ENCODE measurements at regions not wholly inside any gene's neighbourhood (a gene's known extent, or its start where the extent isn't known, plus 50 kb on each side); places are given as distances from the start of the nearest gene placed in this dataset.

- no peak for DNase-seq (ENCODE audit: low read depth in 2 of 2)
These were observed 319.7 kb downstream of the UACA start for GRCh38 chr15:70443486-70444273.

DNA sequence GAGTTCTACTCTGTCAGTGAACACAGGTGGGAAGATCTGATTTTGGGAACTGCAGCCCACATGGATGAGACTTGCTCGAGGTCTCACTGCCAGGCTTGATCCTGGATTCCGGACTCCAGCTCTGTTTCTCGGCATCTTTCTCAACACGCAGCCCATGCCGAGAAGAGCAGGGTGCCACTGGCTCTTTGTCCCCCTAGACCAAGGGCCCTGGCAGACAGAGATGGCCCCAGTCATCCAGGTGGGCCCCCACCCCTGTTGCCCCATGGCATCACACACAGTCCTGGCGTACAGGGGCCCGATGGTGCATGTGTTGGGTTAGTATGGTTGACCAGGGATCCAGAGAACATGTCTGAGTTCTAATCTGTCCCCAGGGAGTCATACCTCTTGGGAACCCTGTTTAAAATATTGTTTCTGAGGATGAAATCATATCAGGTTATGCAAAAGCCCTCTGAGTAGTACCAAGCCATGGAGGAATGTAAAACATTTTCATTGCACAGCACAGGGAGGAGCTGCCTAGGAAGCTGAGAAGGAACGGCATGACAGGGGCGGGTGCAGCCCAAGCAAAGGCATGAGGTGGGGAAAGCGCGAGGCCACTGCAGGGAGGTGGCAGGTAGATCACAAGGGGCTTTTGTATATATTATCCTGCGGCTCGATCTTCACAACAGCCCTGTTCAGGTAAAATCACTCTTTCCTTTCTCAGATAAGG, 320.6 kb downstream of the UACA start:
- no peak for DNase-seq (ENCODE audit: low read depth in 2 of 2)

DNA sequence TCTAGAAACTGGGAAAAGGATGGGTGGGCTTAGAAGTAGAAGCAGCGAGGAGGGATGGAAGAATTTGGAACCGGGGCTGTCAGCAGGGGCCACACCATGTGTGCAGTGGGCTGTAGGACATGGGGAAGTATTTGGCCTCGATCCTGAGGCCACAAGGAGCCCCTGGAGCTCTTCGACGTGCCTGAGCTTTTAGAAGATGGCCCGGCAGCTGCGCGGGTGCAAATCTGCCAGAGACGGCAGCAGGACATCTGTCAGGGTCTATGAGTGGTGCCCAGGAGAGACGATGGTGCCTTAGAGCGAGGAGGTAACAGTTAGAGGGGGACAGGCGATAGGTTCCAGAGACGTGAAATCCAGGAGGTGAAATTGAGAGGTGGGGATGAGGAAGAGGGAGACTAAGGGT, 321.1 kb downstream of the UACA start:
- DNase-seq (ENCODE audit: low read depth in 2 of 2) = no peak

GRCh38 chr15:70440416-70441138, 322.8 kb downstream of the UACA start:
- DNase-seq (ENCODE audit: low read depth in 2 of 2) = no peak

DNA sequence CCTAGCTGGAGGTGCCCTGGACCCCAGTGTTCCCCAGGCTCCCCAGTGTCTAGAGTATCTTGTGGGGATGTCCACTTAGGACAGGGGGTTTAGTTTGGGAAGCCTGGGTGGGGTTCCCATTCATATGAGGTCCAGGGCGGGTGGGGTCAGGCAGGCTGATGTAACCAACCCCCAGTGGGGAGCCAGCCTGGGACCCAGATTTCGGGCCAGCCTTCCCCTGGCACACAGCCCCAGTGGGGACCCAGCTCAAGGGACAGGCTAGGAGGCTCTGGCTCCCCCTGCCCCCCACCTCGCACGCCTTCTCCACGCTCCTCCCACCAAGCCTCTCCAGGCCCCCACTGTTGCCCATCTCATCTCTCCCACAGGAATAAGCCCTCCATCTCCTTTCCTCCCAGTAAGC, 323.5 kb downstream of the UACA start:
- DNase-seq (ENCODE audit: low read depth in 2 of 2) = no peak

- no peak for DNase-seq (ENCODE audit: low read depth in 2 of 2)
These were observed 324.0 kb downstream of the UACA start for GRCh38 chr15:70439304-70439877.

- DNase-seq (ENCODE audit: low read depth in 2 of 2) = no peak
These were observed 324.6 kb downstream of the UACA start for GRCh38 chr15:70438776-70439175.

DNA sequence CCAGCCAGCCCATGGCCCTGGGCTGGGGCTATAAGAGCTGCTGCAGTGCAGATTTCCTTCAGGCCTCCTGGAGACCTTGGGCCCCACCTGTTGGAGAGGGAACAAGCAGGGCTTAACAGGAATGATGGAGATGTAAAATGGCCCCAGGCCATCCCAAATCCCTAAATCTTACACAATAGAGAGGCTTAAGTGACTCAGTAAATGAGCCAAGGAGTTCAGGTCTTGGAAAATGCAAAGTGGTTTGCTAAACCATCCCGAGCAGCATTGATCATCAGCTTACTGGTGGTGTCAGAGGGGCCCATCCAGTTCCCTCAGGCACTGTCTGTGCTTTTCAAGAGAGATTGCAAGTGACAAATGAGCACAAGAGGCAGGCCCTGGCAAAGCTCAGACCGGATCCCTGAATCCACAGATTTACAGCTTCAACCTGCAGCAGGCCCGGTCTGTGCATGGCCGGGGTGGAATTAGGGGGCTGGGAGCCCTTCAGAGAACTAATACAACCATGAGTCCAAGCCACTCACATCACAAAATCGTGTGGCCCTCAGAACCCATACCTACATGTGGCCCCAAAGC, 325.4 kb downstream of the UACA start:
- DNase-seq (ENCODE audit: low read depth in 2 of 2) = no peak

- no peak for DNase-seq (ENCODE audit: low read depth in 2 of 2)
These were observed 326.3 kb downstream of the UACA start for GRCh38 chr15:70437089-70437488.

- no peak for DNase-seq (ENCODE audit: low read depth in 2 of 2)
These were observed 326.9 kb downstream of the UACA start for GRCh38 chr15:70436428-70436827.

GRCh38 chr15:70435872-70436271, 327.5 kb downstream of the UACA start:
- no peak for DNase-seq (ENCODE audit: low read depth in 2 of 2)

DNA sequence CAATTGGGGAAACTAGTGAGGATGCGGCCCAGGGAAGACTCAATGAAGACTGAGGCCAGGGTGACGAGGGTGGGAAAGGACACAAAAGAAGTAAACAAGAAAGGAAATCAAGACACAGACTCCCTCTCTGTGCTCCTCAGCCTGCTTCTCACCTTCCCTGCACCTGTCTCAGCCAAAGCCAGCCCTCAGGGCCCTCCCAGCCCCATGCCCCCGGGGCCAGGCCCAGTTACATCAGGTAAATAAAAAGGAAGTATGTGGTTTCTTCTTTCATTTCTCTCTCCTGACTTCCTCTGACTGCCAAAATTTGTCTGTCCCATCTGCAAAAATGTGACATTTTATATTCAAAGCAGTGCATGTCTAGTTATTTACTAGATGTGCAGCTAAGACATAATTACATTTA, 328.0 kb downstream of the UACA start:
- DNase-seq (ENCODE audit: low read depth in 2 of 2) = no peak

GRCh38 chr15:70433586-70434324, 329.6 kb downstream of the UACA start:
- DNase-seq (ENCODE audit: low read depth in 2 of 2) = no peak

DNA sequence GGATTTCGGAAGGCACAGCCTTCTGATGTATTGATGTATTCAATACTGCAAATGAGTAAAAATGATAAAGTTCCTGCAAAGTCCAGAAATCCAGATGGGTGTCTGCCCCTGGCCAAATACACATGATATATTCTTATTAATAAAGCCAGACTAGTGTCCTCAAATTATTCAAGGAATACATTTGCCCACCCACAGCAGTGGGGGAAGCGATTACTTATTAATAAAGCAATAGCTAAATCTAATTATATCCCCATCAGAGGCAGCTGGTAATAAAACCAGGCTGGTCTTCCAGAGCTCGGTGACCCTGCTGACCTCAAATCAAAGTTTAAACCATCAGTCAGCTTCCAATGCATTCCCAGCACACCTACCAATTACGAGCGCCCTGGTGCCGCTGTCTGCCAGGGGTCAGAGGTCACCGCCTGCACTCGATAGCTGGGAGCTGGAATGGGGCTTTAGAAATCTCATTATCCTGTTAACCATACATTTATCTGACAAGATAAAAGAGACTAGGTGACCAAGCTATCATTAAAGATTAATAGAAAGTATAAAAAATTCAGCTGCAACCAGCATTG, 330.3 kb downstream of the UACA start:
- no peak for DNase-seq (ENCODE audit: low read depth in 2 of 2)

- no peak for DNase-seq (ENCODE audit: low read depth in 2 of 2)
These were observed 331.5 kb downstream of the UACA start for GRCh38 chr15:70431854-70432253.

DNA sequence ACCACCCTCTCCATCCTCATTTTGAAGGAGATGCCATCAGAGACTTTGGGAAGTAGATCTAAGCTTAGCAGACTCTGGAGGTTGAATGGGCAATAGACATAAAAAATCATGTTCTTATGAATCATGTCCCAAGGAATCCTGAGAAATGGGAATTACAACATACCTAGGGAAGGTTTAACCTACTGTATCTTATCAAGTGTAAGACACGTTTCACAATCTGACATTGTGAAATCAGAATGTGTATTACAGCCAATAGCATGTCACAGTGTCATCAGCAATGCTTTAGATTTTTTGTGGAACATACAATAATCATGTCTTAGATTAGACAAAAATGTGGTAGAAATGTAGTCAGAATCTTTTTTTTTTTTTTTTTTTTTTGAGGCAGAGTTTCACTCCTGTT, 332.4 kb upstream of the TLE3 start:
- DNase-seq (ENCODE audit: low read depth in 2 of 2) = no peak

DNA sequence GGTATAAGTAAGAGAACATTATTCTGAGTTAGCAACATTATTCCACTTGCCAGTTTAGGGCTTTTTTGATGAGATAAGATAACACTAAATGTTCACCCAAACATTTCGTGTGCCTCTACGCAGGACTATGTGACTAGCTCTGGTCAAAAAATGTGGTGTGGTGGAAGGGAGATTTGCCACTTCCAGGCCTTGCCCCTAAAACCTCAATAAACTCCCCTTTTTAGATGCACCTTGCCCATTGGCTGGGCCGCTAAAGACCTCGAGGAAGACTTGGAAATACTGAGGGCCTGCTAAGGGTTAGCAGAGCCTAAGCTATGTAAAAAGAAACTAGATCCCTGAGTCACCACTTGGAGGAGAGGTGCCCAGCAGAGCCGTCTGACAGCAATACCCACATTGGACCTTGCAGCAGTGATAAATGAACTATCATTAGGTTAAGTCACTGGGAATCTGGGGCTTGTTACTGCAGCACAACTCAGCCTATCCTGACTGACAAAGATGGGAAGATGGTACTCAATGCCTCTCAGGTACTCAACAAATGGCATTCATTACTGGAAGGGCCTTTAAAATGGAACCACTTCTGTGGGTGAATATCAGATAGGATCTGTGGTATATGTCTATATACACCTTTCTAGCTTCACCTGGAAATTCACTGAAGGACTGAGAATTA, 331.5 kb upstream of the TLE3 start:
- DNase-seq (ENCODE audit: low read depth in 2 of 2) = no peak

GRCh38 chr15:70428211-70428822, 330.6 kb upstream of the TLE3 start:
- no peak for DNase-seq (ENCODE audit: low read depth in 2 of 2)

DNA sequence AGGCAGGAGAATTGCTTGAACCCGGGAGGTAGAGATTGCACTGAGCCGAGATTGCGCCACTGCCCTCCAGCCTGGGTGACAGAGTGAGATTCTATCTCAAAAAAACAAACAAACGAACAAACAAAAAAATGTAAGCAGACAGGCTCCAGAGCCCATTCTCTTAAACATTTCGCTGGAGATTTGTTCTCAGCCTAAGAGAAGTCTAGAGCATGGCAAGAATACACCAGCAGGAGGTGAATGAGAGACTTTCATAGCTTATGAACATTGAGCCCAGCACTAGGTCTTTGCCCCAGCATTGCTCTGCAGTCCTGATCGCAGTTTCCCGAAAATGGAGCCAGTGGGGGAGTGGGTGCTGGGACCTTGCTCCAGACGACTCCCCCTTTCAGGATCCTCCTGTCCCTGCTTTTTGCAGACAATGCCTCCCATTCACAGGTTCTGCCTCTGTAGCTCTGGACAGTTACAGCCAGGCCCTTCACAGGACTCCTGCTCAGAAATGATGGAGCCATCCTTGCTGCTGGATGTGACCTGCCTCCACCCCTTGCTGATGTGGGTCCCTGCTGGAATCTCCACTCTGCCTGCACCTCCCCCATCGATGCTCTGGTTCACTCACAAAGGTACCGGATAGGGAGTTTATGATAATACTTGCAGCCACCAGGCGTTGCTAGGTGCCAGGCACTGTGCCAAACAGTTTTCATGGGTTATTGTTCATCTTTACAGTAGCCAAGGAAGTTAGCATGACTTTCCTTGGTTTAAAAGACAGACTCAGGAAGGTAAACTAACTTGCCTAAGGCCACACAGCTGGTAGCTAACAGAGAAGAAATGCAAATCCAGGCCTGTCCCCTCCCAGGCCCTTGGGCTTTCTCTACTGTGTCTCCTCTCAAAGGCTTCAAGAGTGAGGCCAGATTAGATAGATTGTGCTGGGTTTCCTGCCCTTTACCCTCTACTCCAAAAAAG, 329.7 kb upstream of the TLE3 start:
- DNase-seq (ENCODE audit: low read depth in 2 of 2) = no peak

Data from stimulated activated CD4-positive, alpha-beta T cell treated with anti-CD3 and anti-CD28 coated beads, Interleukin-12 subunit alpha, Interleukin-12 subunit beta, amount 100 ng/mL, for 24 hours (primary cell).